MV-4-11 (cell line): ENCODE measurements at regions not wholly inside any gene's neighbourhood (a gene's known extent, or its start where the extent isn't known, plus 50 kb on each side); places are given as distances from the start of the nearest gene placed in this dataset.

Source experiments
- DNase-seq: peaks from one replicate; lab custom pipeline; 2025; lab: John Stamatoyannopoulos, UW

DNA sequence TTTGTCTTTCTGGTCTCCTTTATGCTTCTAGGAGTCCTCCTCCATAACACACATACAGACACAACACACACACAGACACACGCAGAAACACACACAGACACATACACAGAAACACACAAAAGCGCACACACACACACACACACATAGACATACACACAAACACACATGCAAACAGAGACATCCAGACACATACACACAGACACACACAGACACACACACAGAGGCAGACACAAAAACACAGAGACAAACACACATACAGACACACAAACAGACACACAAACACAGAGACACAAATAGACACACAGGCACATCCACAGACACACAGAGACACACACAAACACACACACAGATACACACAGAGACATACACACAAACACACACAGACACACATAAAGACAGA is 220.2 kb downstream of the IRX2 start:
- no peak for DNase-seq

DNA sequence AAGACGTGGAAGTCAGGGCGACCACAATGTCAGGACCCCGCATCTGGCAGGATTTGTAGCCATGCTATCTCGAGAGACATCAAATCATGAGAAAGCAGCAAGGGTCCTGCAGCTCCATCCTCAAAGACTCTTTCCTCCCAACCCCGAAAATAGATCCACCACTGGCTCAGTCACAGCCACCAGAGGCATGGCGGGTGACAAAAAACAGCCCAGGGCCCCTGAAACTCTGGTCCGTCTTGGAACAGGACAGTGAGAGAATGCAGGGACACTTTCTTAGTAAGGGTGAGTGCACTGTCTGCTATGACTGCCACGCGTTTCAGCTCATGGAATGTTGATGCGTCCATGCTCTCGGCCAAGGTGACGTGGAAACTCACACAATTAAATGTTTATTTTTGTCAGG is 220.9 kb downstream of the IRX2 start:
- no peak for DNase-seq

DNA sequence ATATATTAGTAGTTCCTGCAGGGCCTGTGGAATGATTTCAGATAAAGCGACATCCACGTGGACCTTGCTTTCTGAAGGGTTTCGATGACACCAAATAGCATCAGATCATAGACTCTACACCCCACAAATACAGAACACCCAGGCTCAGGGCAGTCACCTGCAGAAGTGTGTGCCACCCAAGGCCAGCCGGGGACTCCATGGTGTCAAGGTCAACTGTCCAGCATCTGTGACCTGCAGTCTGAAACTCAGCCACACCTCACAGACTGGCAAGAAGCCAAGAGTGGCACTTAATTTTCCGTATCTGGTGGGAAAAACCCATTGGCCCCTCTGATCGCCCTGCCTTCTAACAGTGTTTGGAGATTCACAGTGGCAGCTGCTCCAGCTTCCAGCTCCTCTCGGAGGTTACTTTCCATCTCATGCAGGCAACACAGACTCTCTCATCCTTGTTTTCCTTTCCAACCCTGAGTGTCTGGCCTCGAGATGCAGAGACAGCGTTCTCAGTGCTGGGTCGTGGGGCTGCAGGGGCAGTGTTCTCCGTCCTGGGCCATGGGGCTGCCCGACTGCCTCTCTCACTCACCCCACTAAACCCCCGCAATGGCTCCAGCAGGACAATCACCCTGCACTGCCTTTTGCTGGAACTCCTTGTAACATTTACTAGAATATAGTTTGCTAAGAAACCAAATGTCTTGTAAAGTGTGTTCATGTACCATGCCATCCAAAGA is 221.9 kb downstream of the IRX2 start:
- no peak for DNase-seq

DNA sequence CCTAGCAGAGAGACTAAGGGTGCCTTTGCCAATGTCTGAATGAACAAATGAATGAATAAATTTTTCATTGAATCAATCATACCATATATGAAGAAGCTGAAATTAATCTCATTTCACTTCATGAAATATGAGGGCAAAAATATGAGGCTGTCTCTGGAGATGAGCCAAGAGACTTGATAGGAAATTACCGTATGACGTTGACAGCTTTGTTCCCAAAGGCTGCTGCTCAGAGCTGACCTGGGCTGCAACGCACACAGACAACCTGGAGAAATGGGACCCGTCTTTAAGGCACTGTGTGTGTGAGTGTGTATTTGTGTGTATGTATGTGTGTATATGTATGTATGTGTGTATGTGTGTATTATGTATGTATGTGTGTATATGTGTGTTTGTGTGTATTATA is 226.1 kb downstream of the IRX2 start:
- DNase-seq, result no peak

DNA sequence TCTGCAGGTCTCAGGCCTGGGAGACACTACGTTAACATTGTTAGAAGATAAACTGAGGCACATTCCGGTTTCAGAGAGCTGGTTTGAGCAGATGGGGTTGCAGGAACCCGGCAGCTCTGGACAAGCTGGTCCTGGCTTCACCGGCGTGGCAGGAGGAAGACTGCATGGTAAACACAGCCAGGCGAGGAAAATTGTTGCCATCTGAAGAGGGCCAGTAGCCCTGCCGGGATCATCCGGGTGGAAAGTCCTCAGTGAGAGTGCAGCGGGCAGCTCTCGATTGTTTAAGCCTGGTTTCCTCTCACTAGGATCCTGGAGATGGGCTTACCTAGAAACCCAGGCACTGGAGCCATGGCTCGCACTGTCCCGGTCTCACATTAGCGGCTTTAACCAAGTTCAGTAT is 226.9 kb downstream of the IRX2 start:
- no peak for DNase-seq

DNA sequence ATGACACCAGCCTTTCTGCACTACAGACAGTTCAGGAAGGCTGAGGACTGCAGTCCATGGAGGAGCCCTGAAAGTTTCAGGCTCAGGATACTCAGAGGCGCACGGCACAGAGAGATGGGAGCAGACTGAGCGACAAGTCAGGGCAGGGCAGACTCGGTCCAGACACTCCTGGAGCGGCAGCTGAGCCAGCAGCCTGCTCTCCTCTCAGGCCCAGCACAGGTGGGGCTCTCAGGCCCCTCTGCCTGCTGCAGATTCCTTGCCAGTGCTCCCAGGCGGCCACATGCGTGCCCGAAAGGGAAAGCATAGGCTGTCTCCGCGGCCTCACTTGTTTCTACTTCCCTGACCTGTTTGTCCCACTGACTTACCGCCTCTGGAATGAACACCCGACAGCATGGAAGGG is 228.3 kb downstream of the IRX2 start:
- no peak for DNase-seq

DNA sequence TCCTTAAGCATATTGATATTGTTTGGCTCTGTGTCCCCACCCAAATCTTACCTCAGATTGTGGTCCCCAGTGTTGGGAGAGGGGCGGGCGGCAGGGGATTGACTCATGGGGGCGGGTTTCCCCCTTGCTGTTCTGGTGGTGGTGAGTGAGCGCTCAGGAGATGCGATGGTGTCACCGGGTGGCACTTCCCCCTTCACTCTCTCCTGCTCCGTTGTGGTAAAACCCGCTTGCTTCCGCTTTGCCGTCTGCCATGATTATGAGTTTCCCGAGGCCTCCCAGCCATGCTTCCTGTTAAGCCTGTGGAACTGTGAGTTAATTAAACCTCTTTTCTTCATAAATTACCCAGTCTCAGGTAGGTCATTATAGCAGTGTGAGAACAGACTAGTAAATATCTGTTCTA is 229.1 kb downstream of the IRX2 start:
- no peak for DNase-seq

DNA sequence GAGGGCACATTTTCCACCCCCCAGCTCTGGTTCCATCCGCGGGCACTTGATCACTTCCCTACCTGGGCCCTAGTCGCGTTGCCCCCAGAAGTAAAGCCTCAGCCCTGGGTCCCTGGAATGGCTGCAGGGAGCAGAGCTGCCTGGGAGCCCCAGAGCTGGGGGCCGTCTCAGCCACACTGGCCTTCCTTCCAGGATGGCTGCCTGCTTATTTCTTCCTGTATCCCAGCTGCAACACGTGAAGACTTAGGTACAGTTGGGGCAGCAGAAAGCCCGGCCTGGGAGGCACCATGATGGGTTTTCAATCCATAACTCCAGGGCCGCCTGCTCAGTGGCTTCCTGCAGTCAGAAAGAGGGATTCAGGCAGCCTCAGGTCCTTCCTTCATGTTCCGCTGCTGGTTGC is 232.3 kb downstream of the IRX2 start:
- no peak for DNase-seq

DNA sequence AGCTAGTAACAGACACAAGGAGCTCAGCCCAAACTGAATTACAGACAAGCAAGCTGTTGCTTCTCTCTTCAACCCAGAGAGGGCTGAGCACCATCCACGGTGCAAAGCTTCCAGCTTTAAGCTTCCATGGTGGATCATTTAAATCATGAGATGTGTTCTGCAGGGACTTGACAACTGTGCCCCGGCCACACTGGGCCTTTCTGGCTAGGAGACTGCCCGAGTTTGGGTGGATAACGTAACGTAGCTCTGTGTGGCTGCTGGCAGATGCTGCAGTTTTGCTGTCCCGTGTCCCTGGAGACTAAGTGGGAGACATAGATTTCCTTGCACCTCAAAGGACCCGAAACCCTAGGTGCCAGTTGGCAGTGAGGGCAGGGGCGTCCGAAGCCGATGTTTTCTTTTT is 234.0 kb downstream of the IRX2 start:
- DNase-seq, result no peak

DNA sequence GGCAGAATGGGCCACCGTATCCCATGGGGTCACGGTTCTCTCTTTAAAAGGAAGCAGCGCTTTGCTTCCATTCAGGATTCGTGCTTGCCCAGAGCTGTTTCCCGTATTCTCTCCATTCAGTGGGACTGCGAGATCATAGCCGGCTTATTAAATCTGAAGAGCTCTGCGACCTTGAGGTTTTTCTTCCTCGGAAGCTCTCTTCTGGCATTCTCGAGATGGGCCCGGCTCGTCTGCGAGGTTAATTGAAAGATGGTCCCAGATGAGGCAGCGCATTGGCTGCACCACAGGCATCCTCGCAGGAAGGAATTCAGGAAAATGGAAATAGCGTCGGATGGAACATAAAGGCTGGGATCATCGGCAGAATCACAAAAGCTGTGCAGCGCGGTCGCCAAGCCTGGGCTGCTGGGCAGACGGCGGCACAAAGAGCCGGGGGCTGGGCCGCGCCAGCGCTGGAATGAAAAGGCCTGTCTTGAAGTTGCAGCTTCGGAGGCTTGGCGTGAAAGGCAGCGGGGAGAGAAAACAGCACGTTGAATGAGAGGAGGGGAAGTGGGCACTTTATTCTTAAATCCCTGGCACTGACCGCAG is 236.2 kb downstream of the IRX2 start:
- DNase-seq, result no peak

DNA sequence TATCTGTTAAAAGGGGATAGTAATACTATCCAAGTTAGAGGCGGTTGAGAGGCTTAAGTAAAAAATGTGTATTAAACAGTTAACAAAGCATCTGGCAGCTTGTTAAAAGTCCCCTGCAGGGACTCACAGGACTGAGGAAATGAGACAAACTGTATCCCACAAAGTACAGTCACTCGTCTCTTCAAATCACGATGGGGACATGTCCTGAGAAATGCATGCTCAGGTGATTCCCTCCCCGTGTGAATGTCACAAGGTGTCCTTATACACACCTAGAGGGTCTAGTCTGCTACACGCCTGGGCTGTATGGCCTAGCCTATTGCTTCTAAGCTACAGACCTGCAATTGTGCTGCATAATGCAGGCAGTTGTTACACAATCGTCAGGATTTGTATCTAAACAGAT is 237.0 kb downstream of the IRX2 start:
- no peak for DNase-seq

DNA sequence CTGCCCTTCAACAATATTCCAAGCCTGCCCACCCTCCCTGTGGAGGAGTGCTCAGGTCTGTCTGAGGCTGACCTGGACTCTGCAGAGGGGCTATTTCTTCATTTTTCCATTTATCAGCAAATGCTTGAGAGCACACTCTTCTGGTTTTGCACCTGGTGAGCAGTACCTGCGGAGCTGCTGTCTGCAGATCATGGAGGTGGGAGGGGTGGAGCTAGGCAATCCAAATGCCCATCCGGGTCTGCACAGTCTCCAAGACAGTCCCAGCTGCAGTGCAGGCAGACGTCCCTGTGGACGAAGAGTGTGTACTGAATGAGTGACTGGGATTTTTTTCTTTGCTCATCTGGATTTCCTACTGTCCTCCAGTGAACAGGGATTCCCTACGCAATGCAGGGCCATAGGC is 239.8 kb downstream of the IRX2 start:
- no peak for DNase-seq

DNA sequence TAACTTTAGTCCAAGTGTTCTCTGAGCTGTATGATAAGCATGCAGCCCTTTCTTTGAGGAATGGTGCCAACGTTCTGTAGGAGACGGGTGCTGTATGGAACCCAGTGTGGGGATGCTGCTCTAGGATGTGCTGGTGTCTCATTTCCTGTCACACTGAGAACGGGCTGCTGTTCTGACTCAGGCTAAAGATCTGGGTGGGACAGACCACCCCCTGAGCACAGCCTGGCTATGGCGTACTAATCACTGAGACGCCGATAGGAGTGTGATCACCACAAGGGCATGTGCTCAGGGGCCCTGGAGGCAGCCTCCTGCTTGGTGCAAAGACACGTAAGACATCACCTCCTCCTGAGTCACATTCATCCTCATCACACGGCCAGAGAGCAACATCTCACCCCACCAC is 240.4 kb downstream of the IRX2 start:
- DNase-seq, result no peak

DNA sequence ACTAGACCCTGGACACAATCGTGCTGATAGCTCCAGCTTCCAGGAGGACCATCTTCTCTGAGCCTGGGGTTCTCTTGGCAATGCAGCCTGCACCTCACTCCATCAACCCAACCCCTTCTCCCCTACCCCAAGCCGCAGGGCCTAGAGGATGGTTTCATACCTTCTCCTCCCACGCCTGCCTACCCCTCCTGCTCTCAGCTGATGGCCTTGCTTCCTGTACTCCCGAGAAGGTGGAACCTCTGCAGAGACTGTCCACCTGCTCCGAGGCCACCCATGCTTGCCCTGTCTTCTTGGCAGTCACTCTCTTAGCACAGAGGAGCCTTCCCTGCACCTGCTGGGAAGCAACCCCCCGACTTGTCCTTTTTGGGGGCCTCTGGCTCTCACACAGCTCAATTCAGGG is 241.9 kb downstream of the IRX2 start:
- DNase-seq, result no peak

DNA sequence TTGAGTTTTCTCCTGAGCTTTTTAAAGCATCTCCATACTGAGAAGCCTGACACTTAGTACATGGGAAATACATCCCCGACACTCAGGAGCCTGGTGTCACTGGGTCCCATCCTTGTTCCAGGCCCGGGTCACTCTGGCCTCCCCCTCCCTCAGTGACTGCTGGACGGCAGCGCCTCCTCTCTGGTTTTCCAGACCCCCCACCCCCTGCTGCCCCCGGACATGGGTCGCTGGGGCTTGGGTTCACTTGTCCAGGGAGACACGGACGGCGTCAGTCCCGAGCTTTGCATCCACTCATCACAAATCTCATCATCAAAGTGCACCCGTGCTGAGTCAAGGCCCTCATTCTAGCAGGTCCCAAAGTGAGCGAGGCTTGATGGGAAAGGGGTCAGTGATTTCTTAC is 243.0 kb downstream of the IRX2 start:
- DNase-seq, result no peak

DNA sequence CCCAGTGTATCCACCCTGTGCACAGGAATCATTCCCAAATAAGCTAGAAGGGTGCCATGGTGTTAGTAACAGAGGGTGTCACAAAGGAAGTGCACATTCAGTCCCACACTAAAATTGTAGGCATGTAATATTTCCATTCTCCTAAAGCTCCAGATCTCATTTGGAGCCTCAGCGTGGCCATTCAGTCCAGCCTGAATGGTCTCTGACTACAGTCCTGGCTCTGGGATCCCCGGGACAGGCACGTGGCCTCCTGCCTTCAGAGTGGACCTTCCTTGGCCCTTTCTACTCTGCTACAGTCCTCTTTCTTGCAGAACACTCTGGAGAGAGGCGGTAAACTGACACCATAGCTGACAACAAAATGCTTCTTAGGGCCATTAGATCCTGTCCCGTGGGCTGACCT is 243.9 kb downstream of the IRX2 start:
- no peak for DNase-seq

DNA sequence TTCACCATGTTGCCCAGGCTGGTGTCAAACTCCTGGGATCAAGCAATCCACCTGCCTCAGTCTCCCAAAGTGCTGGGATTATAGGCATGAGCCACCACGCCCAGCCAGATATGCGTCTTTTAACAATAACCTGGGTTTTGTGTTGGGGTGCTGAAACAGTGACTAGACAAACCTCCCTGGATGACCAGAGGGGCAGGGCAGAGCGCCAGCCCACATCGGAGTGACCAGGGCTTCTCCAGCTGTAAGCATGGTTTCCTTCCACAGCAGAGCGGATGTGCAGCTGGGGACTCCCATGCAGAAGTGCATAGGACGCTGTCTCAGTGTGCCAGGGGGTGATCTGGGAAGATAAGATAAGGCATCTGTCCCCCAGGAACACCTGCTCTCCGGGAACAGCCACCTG is 244.9 kb downstream of the IRX2 start:
- DNase-seq, result no peak

DNA sequence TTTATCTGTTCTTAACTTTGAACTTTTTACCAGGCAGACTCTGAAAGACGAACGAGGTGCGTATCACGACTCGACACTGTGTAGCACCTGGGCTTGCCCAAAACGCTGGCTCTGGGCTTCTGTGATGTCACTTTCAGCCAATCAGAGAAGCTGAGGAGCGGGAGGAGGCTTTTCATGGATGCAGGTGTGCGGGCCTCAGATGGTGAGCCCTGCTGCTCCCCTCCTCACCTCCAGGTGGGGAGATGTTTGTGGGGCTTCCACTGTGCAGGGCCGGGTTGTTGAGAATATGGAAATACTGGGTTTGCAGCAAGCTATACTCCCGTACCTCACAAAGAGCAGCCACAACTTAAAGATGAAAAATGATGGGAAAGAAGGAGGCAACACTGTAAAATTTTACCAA is 246.3 kb downstream of the IRX2 start:
- DNase-seq, result no peak

DNA sequence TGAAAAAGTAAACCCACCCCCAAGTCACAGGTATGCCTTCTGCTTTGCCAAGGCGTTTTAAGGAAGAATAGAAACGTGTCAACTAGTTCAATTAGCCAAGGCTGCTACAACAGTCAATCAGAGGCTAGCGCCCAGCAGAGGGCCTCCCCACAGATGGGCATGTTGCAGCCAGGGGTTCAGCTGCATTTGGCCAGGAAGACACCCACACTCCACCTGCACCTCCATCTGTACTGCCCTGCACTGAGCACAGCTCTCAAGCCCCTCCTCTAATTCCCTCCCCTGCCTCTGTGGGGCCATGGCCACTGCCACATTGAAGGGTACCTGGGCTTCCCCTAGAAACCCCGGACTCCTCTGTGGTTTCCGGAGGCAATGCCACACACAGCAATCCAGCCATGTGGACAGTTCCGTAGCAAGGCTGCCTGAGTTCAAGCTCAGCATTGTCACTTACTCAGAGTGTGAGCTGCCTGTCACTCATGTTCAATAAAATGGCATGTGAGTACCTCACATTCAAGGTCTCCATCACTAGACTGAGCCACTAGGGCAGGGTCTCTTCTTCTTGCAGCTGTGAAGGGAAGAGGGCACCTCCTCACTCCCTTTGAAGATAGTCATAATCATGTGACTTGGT is 248.4 kb downstream of the IRX2 start:
- DNase-seq, result no peak

DNA sequence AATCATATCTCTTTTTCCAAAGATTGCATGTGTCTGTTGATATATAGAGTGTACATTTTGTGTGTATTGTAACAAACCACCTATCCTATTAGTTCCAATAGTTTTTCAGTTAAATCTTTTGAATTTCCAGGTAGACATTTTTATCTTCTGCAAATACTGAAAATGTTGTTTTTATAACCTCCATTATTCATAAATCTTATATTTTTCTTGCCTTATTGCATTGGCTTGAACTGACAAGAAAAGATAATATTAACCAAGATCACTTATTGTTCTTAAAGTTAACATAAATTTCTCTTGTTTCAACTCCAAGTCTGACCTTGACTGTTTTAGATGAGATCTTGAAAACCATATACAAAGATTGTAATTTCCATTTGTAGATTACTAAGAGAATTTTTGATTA is 251.6 kb downstream of the IRX2 start:
- DNase-seq, result no peak

DNA sequence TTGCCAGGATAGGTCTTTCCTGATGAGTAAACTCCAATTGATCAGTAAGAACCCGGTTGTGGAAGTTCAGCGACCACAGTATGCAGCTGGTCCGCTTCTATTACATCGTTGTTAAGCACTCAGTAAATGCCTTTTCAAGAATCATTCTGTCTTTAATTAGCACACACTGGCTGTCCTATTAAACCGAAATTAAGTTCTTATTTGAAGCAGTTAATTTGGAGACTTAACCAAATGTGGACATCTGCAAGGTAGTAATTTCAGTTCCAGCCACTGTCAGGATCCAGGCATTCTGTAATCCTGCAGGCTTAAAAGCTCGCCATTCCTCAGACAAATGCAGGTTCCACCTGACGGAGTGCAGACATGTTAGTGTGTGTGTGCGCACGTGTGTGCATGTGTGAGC is 254.6 kb downstream of the IRX2 start:
- DNase-seq, result no peak

DNA sequence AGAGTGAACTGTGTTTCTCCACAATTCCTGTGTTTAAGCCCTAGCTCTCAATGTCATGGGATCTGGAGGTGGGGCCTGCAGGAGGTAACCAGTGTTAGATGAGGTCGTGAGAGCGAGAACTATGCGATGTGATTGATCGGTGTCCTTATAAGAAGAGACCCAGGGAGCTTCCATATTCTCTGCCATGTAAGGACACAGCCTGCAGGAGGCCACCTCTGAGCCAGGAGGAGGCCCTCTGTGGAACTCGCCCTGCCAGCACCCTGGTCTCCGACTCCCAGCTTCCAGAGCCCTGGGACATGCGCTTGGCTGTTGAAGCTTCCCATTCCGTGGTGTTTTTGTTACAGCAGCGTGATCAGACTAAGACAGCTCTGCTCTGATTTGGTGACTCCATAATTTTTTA is 255.4 kb downstream of the IRX2 start:
- no peak for DNase-seq

DNA sequence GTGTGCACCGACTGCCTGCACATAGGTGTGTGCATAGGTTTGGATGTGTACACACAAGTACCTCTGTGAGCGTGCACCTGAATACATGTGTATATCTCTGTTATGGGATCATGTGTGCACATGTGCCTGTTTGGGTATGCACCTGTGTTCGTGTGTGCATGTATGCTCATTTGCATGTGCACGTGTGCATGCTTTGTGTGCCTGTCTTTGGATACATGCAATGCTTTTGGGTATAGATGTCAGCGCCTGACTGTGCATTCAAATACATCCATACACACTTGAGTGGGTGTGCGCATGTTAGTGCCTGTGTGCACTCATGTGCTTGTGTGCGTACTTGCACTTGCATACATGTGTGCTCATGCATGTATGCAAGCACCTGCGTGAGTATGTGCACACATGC is 258.1 kb downstream of the IRX2 start:
- no peak for DNase-seq

DNA sequence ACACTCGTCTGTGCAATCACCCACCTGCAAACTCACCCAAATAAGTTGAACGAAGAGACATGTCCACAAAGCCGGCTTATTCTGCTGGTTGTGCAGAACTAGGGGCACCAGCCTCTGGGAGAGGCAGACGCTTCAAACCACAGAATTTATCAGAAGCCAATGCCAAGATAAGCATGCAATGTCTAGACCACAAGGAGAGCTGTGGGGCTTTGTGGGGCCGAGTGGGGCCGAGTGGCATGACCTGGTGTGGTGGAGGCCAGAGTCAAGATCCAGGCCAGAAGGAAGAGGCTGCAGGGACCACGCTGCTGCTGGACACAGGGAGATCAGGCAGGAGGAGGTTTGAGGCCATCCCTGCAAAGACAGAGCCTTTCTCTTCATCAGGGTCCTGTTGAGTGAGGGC is 259.0 kb downstream of the IRX2 start:
- DNase-seq, result no peak
